ENCODE measurements at regions not wholly inside any gene's neighbourhood (a gene's known extent, or its start where the extent isn't known, plus 50 kb on each side); places are given as distances from the start of the nearest gene placed in this dataset.
"Not testable (repeated sequence)": the region's sequence is repeated elsewhere in the genome, so short reads cannot be mapped to it uniquely, and the experiment has no call there.

- no peaks in the 10 kb centered on the region for H3K9me3 Mint-ChIP-seq (ENCODE audit: low read depth)
- no peak for ATAC-seq
- H3K36me3 Mint-ChIP-seq (ENCODE audit: low read depth), result no peaks in the 10 kb centered on the region
- no peak for DNase-seq
- no peak overlapping the region for H3K27ac Mint-ChIP-seq
- POLR2A ChIA-PET, result no interaction called here
- no peak overlapping the region for H3K4me3 Mint-ChIP-seq
- intact Hi-C loops (cut with DNase I, micrococcal nuclease), result no loop called here
- CTCF ChIA-PET, result no interaction called here
- no peaks in the 10 kb centered on the region for H3K27me3 Mint-ChIP-seq
- H3K4me1 Mint-ChIP-seq, result no peaks in the 10 kb centered on the region
Measured at GRCh38 chr2:82780050-82780449, 1679.0 kb downstream of the SUCLG1 start.

- Mint-ChIP-seq H3K4me1 (no peaks in the 10 kb centered on the region), H3K36me3 (ENCODE audit: low read depth) (no peaks in the 10 kb centered on the region), H3K27me3 (no peaks in the 10 kb centered on the region), H3K9me3 (ENCODE audit: low read depth) (peaks cover 26% of the 10 kb centered on the region), H3K4me3 (no peak overlapping the region), H3K27ac (no peak overlapping the region)
- no peak for DNase-seq
- CTCF ChIA-PET, result no interaction called here
- intact Hi-C loops (cut with DNase I, micrococcal nuclease), result no loop called here
- no peak for ATAC-seq
- POLR2A ChIA-PET, result no interaction called here
Measured at GRCh38 chr2:82752396-82752795, 1706.7 kb downstream of the SUCLG1 start.

- Mint-ChIP-seq H3K4me1 (no peaks in the 10 kb centered on the region), H3K36me3 (ENCODE audit: low read depth) (no peaks in the 10 kb centered on the region), H3K27me3 (no peaks in the 10 kb centered on the region), H3K4me3 (no peak overlapping the region), H3K9me3 (ENCODE audit: low read depth) (peaks cover 29% of the 10 kb centered on the region), H3K27ac (no peak overlapping the region)
- intact Hi-C loops (cut with DNase I, micrococcal nuclease), result no loop called here
- ChIA-PET CTCF (interaction anchor here (0.6 kb wide), 1 partner anchor 82 kb away, joined by 3 read pairs; no protein-coding TSS in a partner anchor), POLR2A (no interaction called here)
- DNase-seq (no peak), ATAC-seq (no peak)
Measured at GRCh38 chr2:82748653-82749052, 1710.4 kb downstream of the SUCLG1 start.

- peaks cover 6% of the 10 kb centered on the region for H3K9me3 Mint-ChIP-seq (ENCODE audit: low read depth)
- no peaks in the 10 kb centered on the region for H3K27me3 Mint-ChIP-seq
- no peak overlapping the region for H3K27ac Mint-ChIP-seq
- POLR2A ChIA-PET, result no interaction called here
- DNase-seq (no peak), ATAC-seq (no peak)
- H3K36me3 Mint-ChIP-seq (ENCODE audit: low read depth), result no peaks in the 10 kb centered on the region
- intact Hi-C loops (cut with DNase I, micrococcal nuclease), result no loop called here
- H3K4me1 Mint-ChIP-seq, result no peaks in the 10 kb centered on the region
- CTCF ChIA-PET, result no interaction called here
- H3K4me3 Mint-ChIP-seq, result no peak overlapping the region
Measured at GRCh38 chr2:82740527-82740926, 1718.6 kb downstream of the SUCLG1 start.

- POLR2A ChIA-PET, result not testable (repeated sequence)
Measured at GRCh38 chr2:82737965-82738364, 1721.1 kb downstream of the SUCLG1 start.

GRCh38 chr2:82735336-82735735 is 1723.7 kb downstream of the SUCLG1 start:
- Mint-ChIP-seq H3K27me3 (no peaks in the 10 kb centered on the region), H3K9me3 (ENCODE audit: low read depth) (peaks cover 3% of the 10 kb centered on the region), H3K4me1 (no peaks in the 10 kb centered on the region), H3K27ac (no peak overlapping the region), H3K36me3 (ENCODE audit: low read depth) (no peaks in the 10 kb centered on the region), H3K4me3 (no peak overlapping the region)
- intact Hi-C loops (cut with DNase I, micrococcal nuclease), result no loop called here
- no peak for DNase-seq
- ChIA-PET POLR2A (no interaction called here), CTCF (interaction anchor here (0.5 kb wide), 1 partner anchor 443 kb away, joined by 3 read pairs; no protein-coding TSS in a partner anchor)
- no peak for ATAC-seq

More at GRCh38 chr2:82737965-82738364, 1721.1 kb downstream of the SUCLG1 start:
- CTCF ChIA-PET; H3K9me3 Mint-ChIP-seq (ENCODE audit: low read depth); H3K36me3 Mint-ChIP-seq (ENCODE audit: low read depth); DNase-seq; H3K27me3 Mint-ChIP-seq; H3K4me3 Mint-ChIP-seq; H3K4me1 Mint-ChIP-seq; H3K27ac Mint-ChIP-seq; ATAC-seq; intact Hi-C loops (cut with DNase I, micrococcal nuclease): not testable (repeated sequence)

- ATAC-seq (no peak), DNase-seq (no peak)
- Mint-ChIP-seq H3K9me3 (ENCODE audit: low read depth) (peaks cover 8% of the 10 kb centered on the region), H3K4me1 (no peaks in the 10 kb centered on the region), H3K4me3 (no peak overlapping the region), H3K36me3 (ENCODE audit: low read depth) (no peaks in the 10 kb centered on the region), H3K27ac (no peak overlapping the region), H3K27me3 (no peaks in the 10 kb centered on the region)
- ChIA-PET POLR2A (no interaction called here), CTCF (no interaction called here)
- intact Hi-C loops (cut with DNase I, micrococcal nuclease), result no loop called here
Measured at GRCh38 chr2:82731824-82732223, 1727.3 kb downstream of the SUCLG1 start.

GRCh38 chr2:82730811-82731210 is 1728.3 kb downstream of the SUCLG1 start:
- intact Hi-C loops (cut with DNase I, micrococcal nuclease), result no loop called here
- Mint-ChIP-seq H3K27ac (no peak overlapping the region), H3K36me3 (ENCODE audit: low read depth) (no peaks in the 10 kb centered on the region), H3K4me3 (no peak overlapping the region), H3K9me3 (ENCODE audit: low read depth) (peaks cover 8% of the 10 kb centered on the region), H3K27me3 (no peaks in the 10 kb centered on the region), H3K4me1 (no peaks in the 10 kb centered on the region)
- CTCF ChIA-PET, result no interaction called here
- no peak for ATAC-seq
- DNase-seq, result no peak
- POLR2A ChIA-PET, result no interaction called here

GRCh38 chr2:82728090-82728489 is 1731.0 kb downstream of the SUCLG1 start:
- intact Hi-C loops (cut with DNase I, micrococcal nuclease), result no loop called here
- no peaks in the 10 kb centered on the region for H3K36me3 Mint-ChIP-seq (ENCODE audit: low read depth)
- POLR2A ChIA-PET, result no interaction called here
- DNase-seq (no peak), ATAC-seq (no peak)
- H3K27me3 Mint-ChIP-seq, result no peaks in the 10 kb centered on the region
- H3K4me1 Mint-ChIP-seq, result no peaks in the 10 kb centered on the region
- peaks cover 8% of the 10 kb centered on the region for H3K9me3 Mint-ChIP-seq (ENCODE audit: low read depth)
- H3K4me3 Mint-ChIP-seq, result no peak overlapping the region
- CTCF ChIA-PET, result no interaction called here
- no peak overlapping the region for H3K27ac Mint-ChIP-seq

GRCh38 chr2:82708681-82709080 is 1750.4 kb downstream of the SUCLG1 start:
- Mint-ChIP-seq H3K27me3 (no peaks in the 10 kb centered on the region), H3K27ac (no peak overlapping the region), H3K4me1 (no peaks in the 10 kb centered on the region), H3K36me3 (ENCODE audit: low read depth) (no peaks in the 10 kb centered on the region), H3K4me3 (no peak overlapping the region), H3K9me3 (ENCODE audit: low read depth) (peaks cover 6% of the 10 kb centered on the region)
- ChIA-PET CTCF (no interaction called here), POLR2A (no interaction called here)
- intact Hi-C loops (cut with DNase I, micrococcal nuclease), result no loop called here
- no peak for ATAC-seq
- no peak for DNase-seq

- intact Hi-C loops (cut with DNase I, micrococcal nuclease), result no loop called here
- ChIA-PET CTCF (no interaction called here), POLR2A (no interaction called here)
- no peaks in the 10 kb centered on the region for H3K36me3 Mint-ChIP-seq (ENCODE audit: low read depth)
- no peak overlapping the region for H3K4me3 Mint-ChIP-seq
- H3K27ac Mint-ChIP-seq, result no peak overlapping the region
- H3K4me1 Mint-ChIP-seq, result no peaks in the 10 kb centered on the region
- peaks cover 11% of the 10 kb centered on the region for H3K9me3 Mint-ChIP-seq (ENCODE audit: low read depth)
- no peak for ATAC-seq
- DNase-seq, result no peak
- H3K27me3 Mint-ChIP-seq, result no peaks in the 10 kb centered on the region
Measured at GRCh38 chr2:82697231-82697630, 1761.8 kb downstream of the SUCLG1 start.

GRCh38 chr2:82694431-82694830 is 1764.6 kb downstream of the SUCLG1 start:
- Mint-ChIP-seq H3K9me3 (ENCODE audit: low read depth) (peaks cover 7% of the 10 kb centered on the region), H3K27me3 (no peaks in the 10 kb centered on the region), H3K4me1 (no peaks in the 10 kb centered on the region), H3K36me3 (ENCODE audit: low read depth) (no peaks in the 10 kb centered on the region), H3K4me3 (no peak overlapping the region), H3K27ac (no peak overlapping the region)
- ChIA-PET POLR2A (no interaction called here), CTCF (no interaction called here)
- intact Hi-C loops (cut with DNase I, micrococcal nuclease), result no loop called here
- DNase-seq (no peak), ATAC-seq (no peak)

GRCh38 chr2:82690757-82691411 is 1768.2 kb downstream of the SUCLG1 start:
- Mint-ChIP-seq H3K4me1 (no peaks in the 10 kb centered on the region), H3K27ac (no peak overlapping the region), H3K36me3 (ENCODE audit: low read depth) (no peaks in the 10 kb centered on the region), H3K27me3 (no peaks in the 10 kb centered on the region), H3K9me3 (ENCODE audit: low read depth) (peaks cover 8% of the 10 kb centered on the region), H3K4me3 (no peak overlapping the region)
- intact Hi-C loops (cut with DNase I, micrococcal nuclease), result no loop called here
- ChIA-PET CTCF (no interaction called here), POLR2A (no interaction called here)
- no peak for DNase-seq
- ATAC-seq, result no peak

All from activated CD4-positive, alpha-beta T cell treated with anti-CD3 and anti-CD28 coated beads for 36 hours (primary cell).